Central memory CD8-positive, alpha-beta T cell (primary cell): ENCODE measurements at regions not wholly inside any gene's neighbourhood (a gene's known extent, or its start where the extent isn't known, plus 50 kb on each side); places are given as distances from the start of the nearest gene placed in this dataset.
"Not testable (repeated sequence)": the region's sequence is repeated elsewhere in the genome, so short reads cannot be mapped to it uniquely, and the experiment has no call there.

Source experiments
- ATAC-seq: fragments of 150-1000 bp; cut with Tn5 transposase; replicated peaks from 2 replicates; pipeline ENCODE4 v1.10.0; 2022; ENCODE audit warnings: mild to moderate bottlenecking, moderate FRiP score, moderate number of reproducible peaks; ENCODE audit not compliant: poor library complexity, severe bottlenecking; ENCODE audit errors: extremely low read depth
- DNase-seq, 2 donors: peaks; one replicate each; pipeline ENCODE4 v3.0.0; 2021; ENCODE audit warnings: low spot score in 2 of 2
- H3K27ac Mint-ChIP-seq: one replicate; pipeline ENCODE4 v1.8.0; 2022; ENCODE audit warnings: low read depth, mild to moderate bottlenecking, moderate library complexity, mixed read lengths
- H3K27me3 Mint-ChIP-seq: one replicate; pipeline ENCODE4 v1.8.0; 2022; ENCODE audit warnings: mixed read lengths
- H3K36me3 Mint-ChIP-seq: one replicate; pipeline ENCODE4 v1.8.0; 2022; ENCODE audit warnings: mild to moderate bottlenecking, moderate library complexity, mixed read lengths; ENCODE audit not compliant: insufficient read depth
- H3K4me1 Mint-ChIP-seq: one replicate; pipeline ENCODE4 v1.8.0; 2022; ENCODE audit warnings: mixed read lengths
- H3K4me3 Mint-ChIP-seq: one replicate; pipeline ENCODE4 v1.8.0; 2022; ENCODE audit warnings: mild to moderate bottlenecking, moderate library complexity, mixed read lengths
- H3K9me3 Mint-ChIP-seq: one replicate; pipeline ENCODE4 v1.8.0; 2022; ENCODE audit warnings: mixed read lengths

DNA sequence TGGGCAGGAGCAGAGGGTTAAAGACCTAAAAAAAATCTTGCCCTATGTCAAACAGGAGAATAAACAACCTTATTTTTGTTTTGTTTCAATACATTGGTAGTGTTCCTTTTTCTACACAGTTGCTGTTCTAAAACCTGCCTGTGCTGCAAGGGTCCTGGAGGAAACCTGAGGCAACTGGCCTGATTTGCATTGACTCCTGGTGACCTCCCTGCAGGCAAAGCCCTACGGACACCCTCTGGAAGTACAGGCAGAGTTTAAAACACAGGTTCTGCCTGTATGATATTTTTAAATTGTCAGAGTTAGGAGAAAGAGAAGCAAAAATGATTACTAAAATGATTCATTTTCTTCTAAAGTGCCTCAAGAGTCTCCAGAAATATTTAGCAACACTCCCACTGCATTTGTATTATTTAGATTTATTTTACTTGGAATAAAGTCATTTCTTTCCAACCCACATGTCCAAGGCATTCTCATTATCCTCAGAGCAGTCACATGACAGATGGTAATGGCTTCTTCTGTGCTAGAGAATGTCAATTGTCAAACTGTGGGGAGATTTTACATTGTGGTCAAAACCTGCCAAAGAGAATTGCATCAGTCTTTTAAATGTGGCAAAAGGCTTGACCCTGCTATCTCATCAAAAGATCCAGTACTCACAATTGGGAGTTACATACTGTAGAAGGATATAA lies 559.6 kb downstream of the CETN3 start:
- Mint-ChIP-seq H3K4me3 (no peak overlapping the region), H3K27ac (no peak overlapping the region), H3K9me3 (peaks cover 17% of the 10 kb centered on the region), H3K27me3 (no peaks in the 10 kb centered on the region), H3K36me3 (no peaks in the 10 kb centered on the region), H3K4me1 (no peaks in the 10 kb centered on the region)
- no peak for ATAC-seq
- no peak for DNase-seq

DNA sequence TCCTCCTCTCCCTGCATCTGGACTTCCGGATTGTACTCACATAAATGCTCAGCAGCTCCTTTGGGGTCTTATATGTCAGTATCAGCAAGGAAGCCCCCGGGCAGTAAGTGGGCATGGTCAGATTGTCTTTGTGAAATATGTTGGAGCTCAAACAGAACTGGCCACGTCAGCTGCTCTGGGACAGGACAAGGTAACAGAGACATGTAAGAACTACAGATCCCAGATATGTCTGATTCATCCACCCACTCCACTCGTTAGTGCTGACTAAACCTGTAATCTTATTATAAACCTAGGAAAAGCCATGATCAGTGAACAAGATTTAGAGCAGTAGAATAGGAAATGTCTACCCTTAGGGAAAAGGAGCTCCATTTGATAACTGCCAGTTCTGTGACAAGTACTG lies 561.8 kb downstream of the CETN3 start:
- DNase-seq (no peak), ATAC-seq (no peak)
- H3K4me1 Mint-ChIP-seq = no peaks in the 10 kb centered on the region
- no peaks in the 10 kb centered on the region for H3K27me3 Mint-ChIP-seq
- H3K36me3 Mint-ChIP-seq = no peaks in the 10 kb centered on the region
- H3K4me3 Mint-ChIP-seq = no peak overlapping the region
- H3K9me3 Mint-ChIP-seq = peaks cover 11% of the 10 kb centered on the region
- no peak overlapping the region for H3K27ac Mint-ChIP-seq

DNA sequence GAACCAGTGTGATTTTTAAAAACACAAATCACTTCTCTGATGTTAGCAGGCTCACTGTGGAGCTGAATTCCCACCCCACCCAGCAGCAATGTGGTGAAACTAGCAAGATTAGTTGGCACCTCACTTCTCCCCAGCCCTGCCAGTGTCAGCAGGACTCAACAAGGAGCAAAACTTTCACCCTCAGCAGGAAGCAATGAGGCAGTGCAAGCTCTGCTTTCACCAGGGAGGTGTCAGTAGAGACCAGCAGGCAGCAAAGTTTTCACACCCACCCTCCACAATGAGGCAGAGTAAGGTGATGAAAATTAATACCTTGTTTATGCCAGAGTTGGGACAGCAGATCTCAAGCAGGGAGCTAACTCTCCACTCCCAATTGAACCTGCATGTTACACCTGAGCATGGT lies 565.0 kb downstream of the CETN3 start:
- Mint-ChIP-seq H3K27ac (no peak overlapping the region), H3K27me3 (no peaks in the 10 kb centered on the region), H3K4me1 (no peaks in the 10 kb centered on the region), H3K36me3 (no peaks in the 10 kb centered on the region), H3K9me3 (peaks cover 11% of the 10 kb centered on the region), H3K4me3 (no peak overlapping the region)
- ATAC-seq = no peak
- DNase-seq = no peak

DNA sequence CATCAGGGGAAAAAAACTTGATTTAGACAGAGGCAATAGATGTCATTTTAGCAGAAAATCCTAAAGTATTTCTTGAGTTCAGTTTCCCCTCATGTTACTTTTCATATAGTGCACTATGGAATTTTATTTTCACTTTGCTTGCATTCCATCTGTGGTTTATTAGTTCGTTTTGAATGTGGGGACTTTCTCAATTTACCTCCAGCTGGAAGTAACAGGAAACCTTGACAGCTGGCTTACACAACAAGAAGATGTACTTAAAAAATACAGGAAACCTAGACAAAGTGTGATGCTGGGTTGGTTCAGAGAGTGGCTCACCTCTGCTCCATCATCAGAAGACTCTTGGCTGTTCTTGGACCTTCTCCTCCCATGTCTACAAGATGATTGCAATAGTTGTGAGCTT lies 567.0 kb downstream of the CETN3 start:
- ATAC-seq = no peak
- no peaks in the 10 kb centered on the region for H3K4me1 Mint-ChIP-seq
- no peaks in the 10 kb centered on the region for H3K36me3 Mint-ChIP-seq
- no peak overlapping the region for H3K4me3 Mint-ChIP-seq
- no peak for DNase-seq
- H3K27me3 Mint-ChIP-seq = no peaks in the 10 kb centered on the region
- H3K27ac Mint-ChIP-seq = no peak overlapping the region
- peaks cover 5% of the 10 kb centered on the region for H3K9me3 Mint-ChIP-seq

DNA sequence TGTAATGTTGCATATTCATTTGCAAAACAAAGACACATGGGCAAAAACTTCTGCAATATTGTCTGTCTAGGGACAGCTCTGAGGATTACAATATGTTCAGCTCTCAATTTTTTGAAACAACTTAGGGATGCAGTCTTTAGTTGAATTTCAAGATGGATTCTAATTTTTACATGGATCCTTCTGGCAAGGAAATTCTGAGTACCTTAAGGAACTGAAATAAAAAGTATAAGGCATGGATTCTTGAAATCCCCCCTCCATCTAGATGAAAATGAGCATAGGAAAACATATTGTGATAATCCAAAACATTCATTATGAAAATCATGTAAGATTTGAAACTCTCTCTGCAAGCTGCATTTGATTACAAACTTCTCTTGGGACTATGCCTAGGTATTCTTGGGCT lies 568.6 kb downstream of the CETN3 start:
- no peak for ATAC-seq
- Mint-ChIP-seq H3K4me3 (no peak overlapping the region), H3K27me3 (no peaks in the 10 kb centered on the region), H3K27ac (no peak overlapping the region), H3K4me1 (no peaks in the 10 kb centered on the region), H3K9me3 (peaks cover 8% of the 10 kb centered on the region), H3K36me3 (no peaks in the 10 kb centered on the region)
- no peak for DNase-seq

DNA sequence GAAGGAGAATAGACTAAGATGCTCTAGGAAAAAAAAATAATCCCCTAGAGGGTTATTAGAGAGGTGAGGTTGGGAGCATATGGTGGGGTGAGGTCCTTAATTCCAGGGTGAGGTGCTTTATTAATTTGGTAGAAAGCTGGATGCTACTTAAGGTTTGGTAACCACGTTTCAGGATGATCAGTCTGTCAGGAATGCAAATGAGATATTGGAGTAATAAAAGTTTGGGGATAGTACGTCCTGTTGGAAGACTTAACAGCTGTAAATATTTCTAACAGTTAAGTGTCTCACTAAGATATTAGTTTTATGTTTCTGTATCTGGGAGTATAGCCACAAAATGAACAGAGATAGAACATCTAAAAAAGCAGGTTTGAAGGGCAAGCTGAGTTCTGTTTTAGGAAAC lies 578.9 kb downstream of the CETN3 start:
- Mint-ChIP-seq H3K4me1 (no peaks in the 10 kb centered on the region), H3K9me3 (peaks cover 9% of the 10 kb centered on the region), H3K36me3 (peaks cover 2% of the 10 kb centered on the region), H3K4me3 (no peak overlapping the region), H3K27ac (no peak overlapping the region), H3K27me3 (no peaks in the 10 kb centered on the region)
- ATAC-seq (no peak), DNase-seq (no peak)

DNA sequence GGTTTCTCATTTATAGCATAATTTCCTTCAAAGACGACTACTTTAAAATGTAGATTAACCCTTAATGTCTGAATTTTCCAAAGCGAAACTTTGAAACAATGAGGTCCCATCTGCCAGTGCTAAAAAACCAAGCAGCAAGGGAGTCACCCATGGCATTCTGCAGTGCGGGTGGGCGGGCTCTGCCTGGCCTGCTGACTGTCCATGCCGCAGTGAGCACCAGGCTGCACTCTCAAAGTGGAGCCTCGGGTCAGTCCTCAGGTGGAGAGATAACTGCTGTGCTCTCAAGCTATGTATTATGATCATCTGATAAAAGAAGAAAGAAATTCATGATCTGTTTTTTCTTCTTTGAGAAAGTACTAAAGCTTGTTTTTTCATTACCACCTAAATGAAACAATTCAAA lies 581.6 kb downstream of the CETN3 start:
- no peak overlapping the region for H3K4me3 Mint-ChIP-seq
- no peaks in the 10 kb centered on the region for H3K4me1 Mint-ChIP-seq
- no peaks in the 10 kb centered on the region for H3K27me3 Mint-ChIP-seq
- H3K27ac Mint-ChIP-seq = no peak overlapping the region
- H3K36me3 Mint-ChIP-seq = peaks cover 2% of the 10 kb centered on the region
- DNase-seq (no peak), ATAC-seq (no peak)
- H3K9me3 Mint-ChIP-seq = peaks cover 13% of the 10 kb centered on the region

DNA sequence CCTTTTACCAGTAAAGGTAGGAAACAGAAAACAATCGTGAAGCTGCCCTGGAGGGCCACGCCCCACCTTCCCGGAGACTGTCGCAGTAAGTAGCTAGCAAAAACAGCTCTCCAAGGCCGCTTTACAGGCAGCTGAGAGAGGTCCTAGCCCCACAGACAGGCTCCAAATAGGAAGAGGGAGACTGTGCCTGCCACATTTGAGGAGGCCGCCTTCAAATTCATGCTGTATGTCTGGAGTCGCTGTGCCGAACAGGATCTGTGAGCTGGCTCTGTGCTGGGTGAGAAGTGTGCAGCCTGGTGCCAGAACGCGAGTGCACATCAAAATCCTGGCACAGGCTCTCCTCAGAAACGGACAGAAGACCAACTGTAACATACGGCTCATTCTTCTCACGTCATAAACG lies 582.2 kb downstream of the CETN3 start:
- Mint-ChIP-seq H3K9me3 (peaks cover 15% of the 10 kb centered on the region), H3K27ac (no peak overlapping the region), H3K4me3 (no peak overlapping the region), H3K4me1 (no peaks in the 10 kb centered on the region), H3K36me3 (peaks cover 2% of the 10 kb centered on the region), H3K27me3 (no peaks in the 10 kb centered on the region)
- ATAC-seq (no peak), DNase-seq (no peak)

DNA sequence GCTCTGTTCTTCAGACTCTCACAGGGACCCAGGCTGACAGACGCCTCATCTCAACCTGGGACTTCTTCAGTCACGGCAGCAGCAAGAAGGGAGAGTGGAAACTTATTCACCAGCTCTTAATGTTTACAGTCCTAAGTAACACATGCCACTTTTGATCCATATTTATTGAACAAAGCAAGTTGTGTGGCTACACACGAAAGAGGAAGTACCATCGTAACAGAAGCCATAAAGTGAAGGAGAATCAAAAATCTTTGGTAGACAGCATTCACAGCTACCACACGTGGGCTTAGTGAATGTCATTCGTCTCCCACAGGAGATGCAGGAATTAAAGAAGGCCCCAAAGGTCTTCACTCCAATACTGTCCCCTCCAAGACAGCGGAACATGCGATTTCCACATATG lies 582.6 kb downstream of the CETN3 start:
- ATAC-seq = no peak
- H3K27ac Mint-ChIP-seq = no peak overlapping the region
- no peaks in the 10 kb centered on the region for H3K4me1 Mint-ChIP-seq
- peaks cover 2% of the 10 kb centered on the region for H3K36me3 Mint-ChIP-seq
- H3K9me3 Mint-ChIP-seq = peaks cover 15% of the 10 kb centered on the region
- H3K27me3 Mint-ChIP-seq = no peaks in the 10 kb centered on the region
- H3K4me3 Mint-ChIP-seq = no peak overlapping the region
- no peak for DNase-seq

DNA sequence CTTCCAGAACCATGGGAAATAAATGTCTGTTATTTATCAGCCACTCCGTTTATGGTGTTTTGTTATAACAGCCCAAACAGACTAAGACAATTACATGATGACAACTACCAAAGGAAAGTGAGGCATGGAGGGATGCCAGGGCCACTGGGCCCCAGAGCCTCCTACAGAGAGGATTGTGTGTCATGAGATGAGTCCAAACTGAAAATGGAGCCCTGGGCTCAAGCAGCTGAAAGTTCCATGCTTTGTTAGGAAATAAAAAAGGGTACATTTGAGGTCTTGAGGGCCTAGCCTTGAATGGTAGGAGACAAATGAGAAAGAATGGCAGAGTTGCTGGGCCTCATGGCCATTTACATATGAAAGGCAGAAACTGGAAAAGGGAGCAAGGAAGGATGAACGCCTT lies 586.5 kb downstream of the CETN3 start:
- Mint-ChIP-seq H3K4me3 (no peak overlapping the region), H3K4me1 (no peaks in the 10 kb centered on the region), H3K36me3 (no peaks in the 10 kb centered on the region), H3K9me3 (peaks cover 6% of the 10 kb centered on the region), H3K27me3 (no peaks in the 10 kb centered on the region), H3K27ac (no peak overlapping the region)
- DNase-seq (no peak), ATAC-seq (no peak)

DNA sequence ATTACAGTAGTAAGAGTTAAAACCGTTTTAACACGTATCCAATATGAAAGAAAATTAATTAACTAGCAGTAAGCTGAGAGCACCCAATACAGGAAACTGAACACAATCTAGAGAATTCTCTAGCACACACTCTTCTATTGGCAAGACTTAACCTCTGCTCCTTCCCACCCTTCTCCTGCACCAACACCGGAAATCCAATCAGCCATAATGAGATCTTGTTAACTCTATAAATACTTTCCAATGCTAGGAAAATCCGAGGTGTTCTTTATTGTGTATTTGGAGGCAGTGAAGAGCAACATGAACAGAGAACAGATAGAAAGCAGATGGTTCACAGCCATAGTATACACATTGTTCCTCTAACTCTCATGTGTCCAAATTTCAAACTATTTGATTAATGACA lies 591.7 kb downstream of the CETN3 start:
- Mint-ChIP-seq H3K4me1 (no peaks in the 10 kb centered on the region), H3K9me3 (peaks cover 5% of the 10 kb centered on the region), H3K36me3 (no peaks in the 10 kb centered on the region), H3K27me3 (no peaks in the 10 kb centered on the region), H3K27ac (no peak overlapping the region), H3K4me3 (no peak overlapping the region)
- DNase-seq (no peak), ATAC-seq (no peak)

DNA sequence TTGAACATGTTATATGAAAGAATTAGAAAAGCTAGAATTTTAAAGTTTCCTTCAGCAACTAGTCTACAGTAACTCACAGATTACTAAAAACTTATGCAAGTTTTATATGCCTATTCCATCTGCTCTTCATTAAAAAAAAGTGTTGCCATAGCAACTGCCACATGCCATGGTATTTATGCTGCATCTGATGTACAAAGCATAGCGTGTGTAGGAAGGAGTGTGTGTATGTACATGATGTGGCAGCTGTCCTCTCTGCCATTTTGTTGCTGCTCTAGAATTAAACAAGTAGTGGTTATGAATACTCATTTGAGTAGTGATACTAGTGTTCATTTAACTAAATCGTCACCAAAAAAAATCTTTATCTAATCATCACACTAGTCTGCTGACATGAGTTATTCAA lies 593.5 kb downstream of the CETN3 start:
- Mint-ChIP-seq H3K27me3 (no peaks in the 10 kb centered on the region), H3K27ac (no peak overlapping the region), H3K9me3 (peaks cover 5% of the 10 kb centered on the region), H3K4me3 (no peak overlapping the region), H3K4me1 (no peaks in the 10 kb centered on the region), H3K36me3 (no peaks in the 10 kb centered on the region)
- ATAC-seq (no peak), DNase-seq (no peak)

DNA sequence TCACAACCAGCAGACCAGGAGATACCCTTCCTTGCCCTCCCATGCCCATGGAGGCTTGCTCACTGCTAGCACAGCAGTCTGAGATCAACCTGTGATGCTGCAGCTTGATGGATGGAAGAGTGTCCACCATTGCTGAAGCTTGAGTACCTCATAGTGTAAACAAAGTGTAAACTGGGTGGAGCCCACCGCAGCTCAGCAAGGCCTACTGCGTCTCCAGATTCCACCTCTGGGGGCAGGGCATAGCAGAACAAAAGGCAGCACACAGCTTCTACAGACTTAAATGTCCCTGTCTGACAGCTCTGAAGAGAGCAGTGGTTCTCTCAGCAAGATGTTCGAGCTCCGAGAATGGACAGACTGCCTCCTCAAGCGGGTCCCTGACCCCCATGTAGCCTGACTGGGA lies 608.8 kb downstream of the CETN3 start:
- H3K27me3 Mint-ChIP-seq, H3K36me3 Mint-ChIP-seq, H3K4me1 Mint-ChIP-seq, ATAC-seq, H3K27ac Mint-ChIP-seq, H3K4me3 Mint-ChIP-seq, DNase-seq: not testable (repeated sequence)
- H3K9me3 Mint-ChIP-seq = peaks cover 19% of the 10 kb centered on the region

DNA sequence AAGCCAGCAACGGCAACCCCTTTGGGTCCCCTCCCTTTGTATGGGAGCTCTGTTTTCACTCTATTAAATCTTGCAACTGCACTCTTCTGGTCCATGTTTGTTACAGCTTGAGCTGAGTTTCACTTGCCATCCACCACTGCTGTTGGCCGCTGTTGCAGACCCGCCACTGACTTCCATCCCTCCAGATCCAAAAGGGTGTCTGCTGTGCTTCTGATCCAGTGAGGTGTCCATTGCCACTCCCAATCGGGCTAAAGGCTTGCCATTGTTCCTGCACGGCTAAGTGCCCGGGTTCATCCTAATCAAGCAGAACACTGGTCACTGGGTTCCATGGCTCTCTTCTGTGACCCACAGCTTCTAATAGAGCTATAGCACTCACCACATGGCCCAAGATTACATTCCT lies 615.1 kb downstream of the CETN3 start:
- H3K27ac Mint-ChIP-seq, ATAC-seq, DNase-seq, H3K4me1 Mint-ChIP-seq, H3K4me3 Mint-ChIP-seq, H3K27me3 Mint-ChIP-seq, H3K36me3 Mint-ChIP-seq: not testable (repeated sequence)
- H3K9me3 Mint-ChIP-seq = peaks cover 25% of the 10 kb centered on the region
